ENCODE measurements at regions not wholly inside any gene's neighbourhood (a gene's known extent, or its start where the extent isn't known, plus 50 kb on each side); places are given as distances from the start of the nearest gene placed in this dataset.

GRCh38 chr6:72476646-72477045, 145.2 kb upstream of the KCNQ5 start:
- H3K9me3 ChIP-seq (ENCODE audit: control insufficient read depth, low read length): no peaks in the 10 kb centered on the region
- H3K27ac ChIP-seq (ENCODE audit: low read depth, low read length): no peak overlapping the region
- Mint-ChIP-seq H3K27ac (no peak overlapping the region), H3K4me3 (no peak overlapping the region), H3K9me3 (peaks cover 13% of the 10 kb centered on the region), H3K4me1 (no peaks in the 10 kb centered on the region), H3K36me3 (ENCODE audit: low read depth) (no peaks in the 10 kb centered on the region), H3K27me3 (ENCODE audit: insufficient read depth) (no peaks in the 10 kb centered on the region)
- H3K27me3 ChIP-seq (ENCODE audit: control insufficient read depth, insufficient read depth, low read length, poor library complexity, severe bottlenecking): no peaks in the 10 kb centered on the region
- H3K4me1 ChIP-seq (ENCODE audit: control insufficient read depth, insufficient read depth, low read length): no peaks in the 10 kb centered on the region
- no peak for TF ChIP-seq CTCF (conservative IDR thresholded peaks at IDR 0.05)
- H3K36me3 ChIP-seq (ENCODE audit: control insufficient read depth, insufficient read depth, low read length): no peaks in the 10 kb centered on the region
- DNase-seq: no peak
- H3K9ac ChIP-seq (ENCODE audit: extremely low read depth, low read length, poor library complexity, severe bottlenecking): no peak overlapping the region
- H3K4me3 ChIP-seq (ENCODE audit: low read length): no peak overlapping the region
- WGBS, 2 experiments (ENCODE audit: insufficient coverage in 1 of 2, insufficient read length in 1 of 2): 92 to 100% methylated on average over 1 to 6 of the region's 6 CpGs

GRCh38 chr6:72495441-72495840, 126.4 kb upstream of the KCNQ5 start:
- TF ChIP-seq CTCF (conservative IDR thresholded peaks at IDR 0.05): no peak
- no peak overlapping the region for H3K4me3 ChIP-seq (ENCODE audit: low read length)
- H3K27me3 Mint-ChIP-seq (ENCODE audit: insufficient read depth): no peaks in the 10 kb centered on the region
- WGBS, 2 experiments (ENCODE audit: insufficient coverage in 1 of 2, insufficient read length in 1 of 2): 81% methylated on average over 2 of the region's 2 CpGs; no CpG with 5 or more reads in 1 of the 2 experiments
- no peak overlapping the region for H3K27ac ChIP-seq (ENCODE audit: low read depth, low read length)
- no peak overlapping the region for H3K9ac ChIP-seq (ENCODE audit: extremely low read depth, low read length, poor library complexity, severe bottlenecking)
- H3K4me1 ChIP-seq (ENCODE audit: control insufficient read depth, insufficient read depth, low read length): no peaks in the 10 kb centered on the region
- H3K27me3 ChIP-seq (ENCODE audit: control insufficient read depth, insufficient read depth, low read length, poor library complexity, severe bottlenecking): no peaks in the 10 kb centered on the region
- H3K9me3 Mint-ChIP-seq: peaks cover 4% of the 10 kb centered on the region
- no peak for DNase-seq
- no peaks in the 10 kb centered on the region for H3K36me3 Mint-ChIP-seq (ENCODE audit: low read depth)
- H3K4me3 Mint-ChIP-seq: no peak overlapping the region
- peaks cover 2% of the 10 kb centered on the region for H3K4me1 Mint-ChIP-seq
- H3K9me3 ChIP-seq (ENCODE audit: control insufficient read depth, low read length): no peaks in the 10 kb centered on the region
- H3K36me3 ChIP-seq (ENCODE audit: control insufficient read depth, insufficient read depth, low read length): no peaks in the 10 kb centered on the region
- no peak overlapping the region for H3K27ac Mint-ChIP-seq

GRCh38 chr6:72497186-72497585, 124.7 kb upstream of the KCNQ5 start:
- Histone ChIP-seq H3K27ac (ENCODE audit: low read depth, low read length) (no peak overlapping the region), H3K9me3 (ENCODE audit: control insufficient read depth, low read length) (no peaks in the 10 kb centered on the region), H3K9ac (ENCODE audit: extremely low read depth, low read length, poor library complexity, severe bottlenecking) (no peak overlapping the region), H3K4me3 (ENCODE audit: low read length) (no peak overlapping the region), H3K27me3 (ENCODE audit: control insufficient read depth, insufficient read depth, low read length, poor library complexity, severe bottlenecking) (no peaks in the 10 kb centered on the region), H3K36me3 (ENCODE audit: control insufficient read depth, insufficient read depth, low read length) (no peaks in the 10 kb centered on the region), H3K4me1 (ENCODE audit: control insufficient read depth, insufficient read depth, low read length) (no peaks in the 10 kb centered on the region)
- no peaks in the 10 kb centered on the region for H3K36me3 Mint-ChIP-seq (ENCODE audit: low read depth)
- no peak for DNase-seq
- TF ChIP-seq CTCF (conservative IDR thresholded peaks at IDR 0.05): no peak
- H3K4me1 Mint-ChIP-seq: peaks cover 2% of the 10 kb centered on the region
- peaks cover 4% of the 10 kb centered on the region for H3K9me3 Mint-ChIP-seq
- WGBS, 2 experiments (ENCODE audit: insufficient coverage in 1 of 2, insufficient read length in 1 of 2): 88 to 94% methylated on average over 3 of the region's 3 CpGs
- no peak overlapping the region for H3K27ac Mint-ChIP-seq
- no peaks in the 10 kb centered on the region for H3K27me3 Mint-ChIP-seq (ENCODE audit: insufficient read depth)
- H3K4me3 Mint-ChIP-seq: no peak overlapping the region
